GM23248 (cell line): ENCODE measurements at regions not wholly inside any gene's neighbourhood (a gene's known extent, or its start where the extent isn't known, plus 50 kb on each side); places are given as distances from the start of the nearest gene placed in this dataset.

Experiments
- EZH2 ChIP-seq: fragments of 200-600 bp; sonication (generic); IDR thresholded peaks from 2 replicates; pipeline ENCODE4 v1.6.1; 2018; ENCODE audit warnings: antibody characterized with exemption, mild to moderate bottlenecking; ENCODE audit not compliant: insufficient read depth, poor library complexity, severe bottlenecking
- EZH2phosphoT487 ChIP-seq: fragments of 200-600 bp; sonication (generic); IDR thresholded peaks from 2 replicates; pipeline ENCODE4 v1.6.1; 2018; ENCODE audit warnings: antibody characterized with exemption, moderate library complexity, mild to moderate bottlenecking, low read depth; ENCODE audit not compliant: insufficient read depth

DNA sequence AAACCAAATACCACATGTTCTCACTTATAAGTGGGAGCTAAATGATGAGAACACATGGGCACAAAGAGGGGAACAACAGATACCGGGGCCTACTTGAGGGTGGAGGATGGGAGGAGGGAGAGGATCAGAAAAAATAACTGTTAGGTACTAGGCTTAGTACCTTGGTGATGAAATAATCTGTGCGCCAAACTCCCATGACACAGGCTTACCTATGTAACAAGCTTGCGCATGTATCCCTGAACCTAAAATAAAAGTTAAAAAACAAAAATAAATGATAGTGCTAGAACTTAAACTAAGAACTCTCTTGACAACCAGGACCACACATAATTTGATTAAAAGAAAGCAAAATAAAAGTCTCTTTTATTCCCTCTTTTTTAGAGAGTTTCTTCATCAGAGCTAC, 150.6 kb downstream of the CHIC2 start:
- TF ChIP-seq EZH2 = no peak
- TF ChIP-seq EZH2phosphoT487 = no peak
